HG02938 (cell line): ENCODE measurements at regions not wholly inside any gene's neighbourhood (a gene's known extent, or its start where the extent isn't known, plus 50 kb on each side); places are given as distances from the start of the nearest gene placed in this dataset.
"Not testable (repeated sequence)": the region's sequence is repeated elsewhere in the genome, so short reads cannot be mapped to it uniquely, and the experiment has no call there.

ENCODE experiments used
- ATAC-seq: cut with Tn5 transposase; IDR thresholded peaks from one replicate; pipeline ENCODE4 v1.9.1; 2021; ENCODE audit warnings: mild to moderate bottlenecking, moderate library complexity; ENCODE audit not compliant: unreplicated experiment

- ATAC-seq, result no peak
Observed at GRCh38 chr10:46198516-46198915, 88.3 kb upstream of the ANTXRL start.

GRCh38 chr10:46202405-46202804, 84.4 kb upstream of the ANTXRL start:
- ATAC-seq, result not testable (repeated sequence)

- not testable (repeated sequence) for ATAC-seq
Observed at GRCh38 chr10:46204482-46205102, 82.2 kb upstream of the ANTXRL start.

- ATAC-seq, result not testable (repeated sequence)
Observed at GRCh38 chr10:46210427-46210826, 76.4 kb upstream of the ANTXRL start.

- no peak for ATAC-seq
Observed at GRCh38 chr10:46215426-46215825, 71.4 kb upstream of the ANTXRL start.

- ATAC-seq, result no peak
Observed at GRCh38 chr10:46216003-46216634, 70.7 kb upstream of the ANTXRL start.

- ATAC-seq, result no peak
Observed at GRCh38 chr10:46216836-46217751, 69.7 kb upstream of the ANTXRL start.

GRCh38 chr10:46217752-46218453, 68.9 kb upstream of the ANTXRL start:
- no peak for ATAC-seq

GRCh38 chr10:46218921-46219320, 67.9 kb upstream of the ANTXRL start:
- ATAC-seq, result no peak

GRCh38 chr10:46219431-46219990, 67.3 kb upstream of the ANTXRL start:
- not testable (repeated sequence) for ATAC-seq

GRCh38 chr10:46220187-46220586, 66.6 kb upstream of the ANTXRL start:
- no peak for ATAC-seq

GRCh38 chr10:46220872-46221538, 65.8 kb upstream of the ANTXRL start:
- no peak for ATAC-seq

GRCh38 chr10:46222364-46222935, 64.3 kb upstream of the ANTXRL start:
- no peak for ATAC-seq

- ATAC-seq, result no peak
Observed at GRCh38 chr10:46223064-46223480, 63.7 kb upstream of the ANTXRL start.

GRCh38 chr10:46223626-46224413, 63.0 kb upstream of the ANTXRL start:
- ATAC-seq, result no peak

GRCh38 chr10:46224414-46224682, 62.4 kb upstream of the ANTXRL start:
- ATAC-seq, result no peak

GRCh38 chr10:46225597-46225996, 61.2 kb upstream of the ANTXRL start:
- no peak for ATAC-seq

GRCh38 chr10:46226232-46226631, 60.6 kb upstream of the ANTXRL start:
- no peak for ATAC-seq

GRCh38 chr10:46226900-46227558, 59.8 kb upstream of the ANTXRL start:
- no peak for ATAC-seq
